ENCODE measurements at regions not wholly inside any gene's neighbourhood (a gene's known extent, or its start where the extent isn't known, plus 50 kb on each side); places are given as distances from the start of the nearest gene placed in this dataset.

GRCh38 chr17:69722518-69722917 is 308.0 kb downstream of the MAP2K6 start:
- DNase-seq = no peak

GRCh38 chr17:69723316-69723715 is 308.8 kb downstream of the MAP2K6 start:
- no peak for DNase-seq

GRCh38 chr17:69723741-69724140 is 309.2 kb downstream of the MAP2K6 start:
- DNase-seq = no peak

- DNase-seq = no peak
Measured at GRCh38 chr17:69724238-69724637, 309.7 kb downstream of the MAP2K6 start.

GRCh38 chr17:69725146-69725545 is 310.6 kb downstream of the MAP2K6 start:
- no peak for DNase-seq

- no peak for DNase-seq
Measured at GRCh38 chr17:69728816-69729215, 314.3 kb downstream of the MAP2K6 start.

- no peak for DNase-seq
Measured at GRCh38 chr17:69729944-69730343, 315.4 kb downstream of the MAP2K6 start.

GRCh38 chr17:69732272-69732918 is 317.9 kb downstream of the MAP2K6 start:
- no peak for DNase-seq

GRCh38 chr17:69733171-69734012 is 318.9 kb downstream of the MAP2K6 start:
- DNase-seq = no peak

- DNase-seq = no peak
Measured at GRCh38 chr17:69734656-69735055, 320.2 kb downstream of the MAP2K6 start.

GRCh38 chr17:69735285-69735684 is 320.8 kb downstream of the MAP2K6 start:
- no peak for DNase-seq

GRCh38 chr17:69743091-69743490 is 328.6 kb downstream of the MAP2K6 start:
- no peak for DNase-seq

- DNase-seq = no peak
Measured at GRCh38 chr17:69744512-69745070, 330.1 kb downstream of the MAP2K6 start.

GRCh38 chr17:69749911-69750310 is 325.1 kb upstream of the KCNJ16 start:
- no peak for DNase-seq

GRCh38 chr17:69757688-69758430 is 317.2 kb upstream of the KCNJ16 start:
- no peak for DNase-seq

- no peak for DNase-seq
Measured at GRCh38 chr17:69760562-69760961, 314.5 kb upstream of the KCNJ16 start.

GRCh38 chr17:69761011-69761410 is 314.0 kb upstream of the KCNJ16 start:
- no peak for DNase-seq

GRCh38 chr17:69761767-69762321 is 313.2 kb upstream of the KCNJ16 start:
- no peak for DNase-seq

GRCh38 chr17:69762359-69762758 is 312.7 kb upstream of the KCNJ16 start:
- no peak for DNase-seq

- DNase-seq = no peak
Measured at GRCh38 chr17:69762766-69763165, 312.3 kb upstream of the KCNJ16 start.

- no peak for DNase-seq
Measured at GRCh38 chr17:69763503-69763902, 311.5 kb upstream of the KCNJ16 start.

GRCh38 chr17:69764146-69764545 is 310.9 kb upstream of the KCNJ16 start:
- DNase-seq = no peak

GRCh38 chr17:69769050-69769449 is 306.0 kb upstream of the KCNJ16 start:
- DNase-seq = no peak
